ENCODE measurements at regions not wholly inside any gene's neighbourhood (a gene's known extent, or its start where the extent isn't known, plus 50 kb on each side); places are given as distances from the start of the nearest gene placed in this dataset.

- DNase-seq: no peak
- intact Hi-C loops (cut with DNase I): loop anchor here (2.0 kb wide), 1 partner anchor 72 kb away; no protein-coding TSS in a partner anchor
Measured at GRCh38 chr3:43922374-43922773, 231.6 kb downstream of the ABHD5 start.

- DNase-seq: peak in 8 of 10 donors; percentile 24 to 89 (median 56)
- intact Hi-C loops (cut with DNase I): loop anchor here (2.0 kb wide), 1 partner anchor 72 kb away; no protein-coding TSS in a partner anchor
Measured at GRCh38 chr3:43923104-43923882, 232.6 kb downstream of the ABHD5 start.

DNA sequence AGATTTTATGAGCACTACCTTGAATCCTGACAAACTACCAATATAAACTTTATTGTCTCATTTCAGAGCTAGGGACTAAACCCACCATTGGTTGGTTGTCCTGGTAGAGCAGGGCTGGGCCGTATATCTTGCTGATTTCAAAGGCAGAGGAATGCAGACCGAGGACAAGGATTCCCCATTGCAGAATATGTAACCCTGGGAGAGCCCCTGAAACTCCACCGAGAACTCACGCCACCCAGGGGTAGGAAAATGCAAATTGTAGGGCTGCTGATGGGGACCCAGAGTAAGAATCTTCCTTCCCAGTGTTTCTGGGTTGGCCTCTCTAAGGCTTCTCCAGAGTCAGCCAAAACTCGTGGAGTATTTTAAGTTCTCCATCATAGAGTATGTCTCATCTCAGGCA, 235.3 kb downstream of the ABHD5 start:
- DNase-seq: no peak
- intact Hi-C loops (cut with DNase I): no loop called here

GRCh38 chr3:43932921-43933320, 242.2 kb downstream of the ABHD5 start:
- intact Hi-C loops (cut with DNase I): no loop called here
- no peak for DNase-seq

- no peak for DNase-seq
- intact Hi-C loops (cut with DNase I): no loop called here
Measured at GRCh38 chr3:43948013-43948412, 257.3 kb downstream of the ABHD5 start.

- DNase-seq: no peak
Measured at GRCh38 chr3:43949594-43949993, 258.9 kb downstream of the ABHD5 start.

DNA sequence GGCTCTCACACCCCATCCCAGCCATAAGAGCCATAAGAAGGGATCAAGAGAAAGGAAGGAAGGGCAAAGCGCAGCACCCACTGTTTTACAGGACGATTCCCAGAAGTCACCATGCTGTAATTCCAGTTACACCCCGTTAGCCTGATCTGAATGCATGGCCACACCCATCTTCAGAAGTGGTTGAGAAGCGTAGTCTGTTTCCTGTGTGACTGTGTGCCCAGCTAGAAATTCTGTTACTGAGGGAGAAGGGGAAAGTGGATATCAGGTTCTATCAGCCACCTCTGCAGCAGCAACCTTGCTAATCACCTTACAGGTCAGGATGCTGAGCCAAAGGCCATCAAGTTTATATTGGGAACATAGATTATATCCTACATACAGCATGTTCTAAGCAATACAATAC, 260.0 kb downstream of the ABHD5 start:
- intact Hi-C loops (cut with DNase I): no loop called here
- no peak for DNase-seq

More at GRCh38 chr3:43949594-43949993, 258.9 kb downstream of the ABHD5 start:
- intact Hi-C loops (cut with DNase I): no loop called here

DNA sequence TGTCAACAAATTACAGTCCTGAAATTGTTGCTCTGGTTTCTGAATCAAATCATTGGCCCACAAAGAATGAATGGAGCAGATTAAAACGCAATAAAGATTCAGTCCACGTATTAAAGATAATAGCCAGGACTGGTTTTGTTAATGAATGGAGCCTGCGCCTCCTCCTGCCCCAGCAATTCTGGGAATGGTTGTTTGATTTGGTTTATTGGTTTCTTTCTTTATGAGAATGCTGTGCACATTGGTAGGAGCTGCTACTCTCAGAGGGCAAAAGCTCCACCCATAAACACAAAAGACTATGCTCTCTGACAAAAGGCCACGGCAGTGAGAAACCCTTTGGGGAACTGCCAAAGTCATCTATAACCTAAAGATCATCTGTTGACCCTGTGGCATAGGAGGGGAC, 261.1 kb downstream of the ABHD5 start:
- DNase-seq: no peak

DNA sequence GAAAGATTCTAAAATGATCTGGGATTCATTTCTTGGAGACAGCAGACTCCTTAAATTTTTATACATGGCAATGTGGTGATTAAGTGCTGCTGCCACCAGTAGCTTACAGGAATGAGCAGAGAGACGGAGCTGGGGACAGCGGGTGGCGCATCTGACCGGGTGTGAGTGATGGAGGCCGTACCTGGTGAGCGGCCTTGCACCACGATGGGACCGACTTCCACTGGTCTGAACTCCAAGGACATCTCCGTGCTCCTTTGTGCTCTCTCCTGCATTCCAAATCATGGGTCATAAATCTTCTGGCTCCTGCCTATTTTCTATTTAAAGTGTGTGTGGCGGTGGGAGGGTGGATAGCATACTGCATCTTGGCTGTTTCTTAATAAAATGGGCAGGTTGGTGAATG, 262.6 kb downstream of the ABHD5 start:
- intact Hi-C loops (cut with DNase I): no loop called here
- DNase-seq: peak in 1 of 10 donors; percentile 56

More for the DNA sequence above, 261.1 kb downstream of the ABHD5 start:
- intact Hi-C loops (cut with DNase I): no loop called here

- DNase-seq: peak in 1 of 10 donors; percentile 46
- intact Hi-C loops (cut with DNase I): no loop called here
Measured at GRCh38 chr3:43953814-43954692, 263.3 kb downstream of the ABHD5 start.

DNA sequence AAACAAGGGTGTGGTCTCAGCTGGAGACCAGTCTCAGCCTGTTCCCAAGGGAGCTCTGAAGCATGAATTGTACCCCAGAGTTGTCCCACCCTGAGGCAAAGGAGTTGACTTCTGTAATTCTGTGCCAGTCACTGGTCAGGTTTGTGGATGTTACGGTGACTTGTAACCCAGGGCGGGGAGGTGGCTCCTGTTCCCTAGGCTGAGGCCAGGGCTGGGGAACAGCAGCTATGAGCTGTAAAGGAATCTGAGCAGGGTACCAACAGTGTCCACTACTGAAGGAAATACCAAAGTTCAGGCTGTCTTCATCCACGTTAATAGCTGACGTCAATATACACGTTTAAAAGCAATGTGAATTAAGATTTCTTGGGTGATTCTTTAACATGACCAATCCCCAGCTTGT, 266.2 kb downstream of the ABHD5 start:
- peak in 1 of 10 donors; percentile 67 for DNase-seq
- intact Hi-C loops (cut with DNase I): no loop called here

- no peak for DNase-seq
- intact Hi-C loops (cut with DNase I): no loop called here
Measured at GRCh38 chr3:43957553-43957952, 266.8 kb downstream of the ABHD5 start.

GRCh38 chr3:43958005-43958770, 267.4 kb downstream of the ABHD5 start:
- DNase-seq: no peak

GRCh38 chr3:43958973-43959372, 268.2 kb downstream of the ABHD5 start:
- peak in 1 of 10 donors; percentile 62 for DNase-seq
- intact Hi-C loops (cut with DNase I): no loop called here

More at GRCh38 chr3:43958005-43958770, 267.4 kb downstream of the ABHD5 start:
- intact Hi-C loops (cut with DNase I): no loop called here

DNA sequence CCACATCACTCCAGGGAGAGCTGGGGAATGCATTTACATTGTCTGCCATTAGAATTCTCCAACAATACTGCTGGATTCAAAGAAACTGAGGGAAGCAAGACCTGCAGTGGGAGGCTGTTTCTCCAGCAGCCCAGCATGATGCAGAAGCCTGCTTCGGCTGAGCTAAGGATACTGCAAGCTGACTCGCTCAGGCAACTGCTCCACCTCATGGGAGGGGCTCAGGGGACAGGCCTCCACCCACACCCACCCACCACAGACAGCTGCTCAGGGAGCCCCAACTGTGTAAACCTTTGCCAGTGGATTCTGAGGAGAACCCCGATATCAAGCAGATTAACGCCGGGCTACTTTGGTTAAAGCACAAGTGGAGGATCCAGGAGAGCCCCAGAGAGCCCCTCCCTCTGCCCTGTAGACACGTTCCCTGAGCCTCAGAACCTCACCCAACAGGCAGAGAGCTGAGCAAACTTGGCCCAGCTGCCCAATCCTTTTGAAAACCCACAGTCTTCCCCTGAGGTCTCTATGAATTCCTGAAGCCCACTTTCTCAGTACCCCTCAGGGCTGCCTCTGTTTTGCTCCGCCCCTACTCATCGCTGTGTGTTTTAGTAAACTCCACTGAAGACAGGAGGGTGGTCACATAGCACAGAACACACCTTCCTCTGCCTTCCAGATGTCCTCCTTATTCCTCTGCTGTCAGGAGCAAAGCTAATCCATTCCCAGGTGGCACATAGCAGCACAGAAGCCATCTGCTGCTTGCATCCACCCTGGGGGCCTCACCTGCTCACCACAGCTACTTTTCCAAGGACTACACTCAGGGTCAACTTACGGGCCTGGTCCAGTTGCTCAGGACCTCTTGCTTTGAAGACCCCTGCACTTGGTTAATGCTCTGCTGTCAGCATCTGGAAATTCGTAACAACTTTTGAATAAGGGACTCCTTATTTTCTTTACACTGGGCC, 269.0 kb downstream of the ABHD5 start:
- intact Hi-C loops (cut with DNase I): no loop called here
- peak in 6 of 10 donors; percentile 14 to 86 (median 59) for DNase-seq

GRCh38 chr3:43960448-43960840, 269.7 kb downstream of the ABHD5 start:
- no peak for DNase-seq
- intact Hi-C loops (cut with DNase I): no loop called here

GRCh38 chr3:43962043-43962442, 271.3 kb downstream of the ABHD5 start:
- peak in 1 of 10 donors; percentile 50 for DNase-seq

DNA sequence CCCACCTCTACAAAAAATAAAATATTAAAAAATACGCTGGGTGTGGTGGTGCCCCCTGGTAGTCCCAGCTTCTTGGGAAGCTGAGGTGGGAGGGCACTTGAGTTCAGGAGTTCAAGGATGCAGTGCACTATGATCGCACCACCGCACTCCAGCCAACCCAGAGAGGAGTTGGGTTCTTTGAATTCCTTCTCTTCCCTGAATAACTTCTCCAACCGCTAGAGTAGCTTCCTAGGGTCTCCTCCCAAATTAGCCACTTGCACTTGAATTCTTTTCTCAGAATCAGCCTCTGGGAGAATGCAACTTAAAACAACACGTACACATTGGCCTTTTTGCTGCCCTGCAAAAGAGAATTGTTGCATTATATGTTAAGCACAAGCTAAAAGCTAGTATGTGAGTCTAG, 272.5 kb downstream of the ABHD5 start:
- no peak for DNase-seq

More at GRCh38 chr3:43962043-43962442, 271.3 kb downstream of the ABHD5 start:
- intact Hi-C loops (cut with DNase I): no loop called here

GRCh38 chr3:43964640-43965039, 273.9 kb downstream of the ABHD5 start:
- intact Hi-C loops (cut with DNase I): no loop called here
- no peak for DNase-seq

More for the DNA sequence above, 272.5 kb downstream of the ABHD5 start:
- intact Hi-C loops (cut with DNase I): no loop called here
